ENCODE measurements at regions not wholly inside any gene's neighbourhood (a gene's known extent, or its start where the extent isn't known, plus 50 kb on each side); places are given as distances from the start of the nearest gene placed in this dataset.

DNA sequence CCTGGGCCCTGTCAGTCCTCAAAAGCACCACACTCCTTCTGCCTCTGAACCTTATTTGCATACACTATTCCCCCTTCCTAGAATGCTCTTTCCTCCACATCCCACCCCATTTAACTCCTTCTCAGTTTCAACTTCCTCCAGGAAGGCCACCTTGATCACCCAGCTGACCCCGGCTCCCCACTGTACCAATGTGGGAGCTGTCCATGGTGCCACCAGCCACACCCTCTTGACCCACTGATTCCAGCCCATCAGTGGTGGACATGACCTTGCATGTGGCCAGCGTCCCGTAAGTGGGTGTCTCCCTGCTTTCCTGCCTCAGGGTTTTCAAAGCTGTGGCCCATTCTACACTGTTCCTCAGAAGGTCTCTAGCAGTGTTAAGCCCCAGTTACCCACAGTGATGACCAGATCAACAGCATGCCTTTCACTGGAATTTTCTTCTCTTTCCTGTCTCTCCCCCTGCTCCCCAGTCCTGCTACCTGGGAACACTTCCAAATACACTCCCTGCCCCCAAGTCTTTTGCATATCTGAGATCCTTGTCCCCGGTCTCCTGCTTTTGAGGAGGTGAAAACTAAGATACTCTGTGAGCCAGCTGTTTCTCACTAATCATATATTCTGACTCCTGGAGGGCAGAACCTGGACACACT lies 346.6 kb downstream of the MN1 start:
- Histone ChIP-seq H3K27me3 (ENCODE audit: control insufficient read depth, insufficient read depth, low read length) (no peaks in the 10 kb centered on the region), H3K9me3 (replicated peaks; ENCODE audit: low read length) (no peaks in the 10 kb centered on the region), H3K4me2 (ENCODE audit: low read length) (no peak overlapping the region), H3K4me3 (ENCODE audit: low read length) (no peak overlapping the region), H3K9ac (ENCODE audit: low read depth, low read length) (no peak overlapping the region), H3K4me1 (ENCODE audit: control insufficient read depth, insufficient read depth, low read length) (peaks cover 22% of the 10 kb centered on the region), H3K36me3 (ENCODE audit: insufficient read depth, low read length) (no peaks in the 10 kb centered on the region)

DNA sequence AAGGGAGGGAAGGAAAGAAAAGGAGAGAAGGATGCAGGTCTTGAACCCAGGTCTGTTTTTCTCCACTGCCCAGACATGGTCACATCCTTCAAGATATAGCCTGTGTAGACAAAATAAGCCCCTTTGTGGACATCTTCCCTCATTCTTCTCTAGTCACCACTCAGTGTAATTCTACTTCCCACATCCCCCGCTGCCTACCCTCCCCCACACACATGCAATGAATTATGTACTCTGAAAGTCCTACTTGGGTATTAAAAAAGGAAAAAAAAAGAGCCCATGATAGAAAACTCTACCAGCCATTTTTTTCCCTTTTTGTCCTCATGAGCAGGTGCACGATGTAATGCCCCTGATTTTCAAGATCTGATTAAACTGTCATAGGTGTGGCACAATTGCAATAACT lies 346.0 kb downstream of the MN1 start:
- peaks cover 25% of the 10 kb centered on the region for H3K4me1 ChIP-seq (ENCODE audit: control insufficient read depth, insufficient read depth, low read length)
- no peaks in the 10 kb centered on the region for H3K9me3 ChIP-seq (replicated peaks; ENCODE audit: low read length)
- H3K4me3 ChIP-seq (ENCODE audit: low read length): no peak overlapping the region
- H3K36me3 ChIP-seq (ENCODE audit: insufficient read depth, low read length): no peaks in the 10 kb centered on the region
- H3K9ac ChIP-seq (ENCODE audit: low read depth, low read length): no peak overlapping the region
- H3K4me2 ChIP-seq (ENCODE audit: low read length): no peak overlapping the region
- no peaks in the 10 kb centered on the region for H3K27me3 ChIP-seq (ENCODE audit: control insufficient read depth, insufficient read depth, low read length)

DNA sequence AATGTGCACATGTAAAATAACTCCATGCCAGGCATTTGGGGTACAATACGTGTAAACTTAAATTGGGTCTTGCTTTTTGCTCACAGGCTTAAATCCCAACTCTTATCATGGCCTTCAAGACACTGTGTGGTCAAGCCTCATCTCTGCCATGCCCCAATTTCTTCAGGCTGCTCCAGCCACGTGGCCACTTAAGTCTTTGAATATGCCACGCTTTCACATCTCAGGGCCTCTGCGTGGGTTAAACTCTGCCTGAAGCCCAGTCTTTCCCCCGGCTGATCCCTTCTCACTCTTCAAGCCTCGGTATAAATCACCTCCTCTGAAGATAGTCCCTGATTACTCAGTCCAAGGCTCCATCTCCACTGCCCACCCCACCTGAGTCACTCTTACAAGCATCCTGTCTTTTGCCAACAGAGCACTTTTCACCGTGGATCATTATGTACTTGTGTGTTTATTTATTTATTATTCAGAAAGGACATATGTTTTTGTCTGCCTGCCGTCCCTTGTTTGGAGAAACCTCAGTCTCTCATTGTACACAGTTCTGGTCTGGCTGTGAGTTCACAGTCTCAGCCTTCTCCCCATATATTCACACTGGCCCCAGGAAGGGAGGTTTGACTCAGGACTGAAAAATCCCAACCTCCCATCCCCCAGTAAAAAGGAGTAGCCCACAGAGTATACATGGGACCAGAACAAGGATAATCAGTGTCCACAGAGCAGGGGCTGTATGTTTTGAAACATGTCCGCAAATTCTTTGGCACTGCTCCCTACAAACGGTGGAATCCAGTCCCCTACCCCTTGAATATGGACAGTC lies 344.7 kb downstream of the MN1 start:
- Histone ChIP-seq H3K27me3 (ENCODE audit: control insufficient read depth, insufficient read depth, low read length) (no peaks in the 10 kb centered on the region), H3K9me3 (replicated peaks; ENCODE audit: low read length) (no peaks in the 10 kb centered on the region), H3K4me2 (ENCODE audit: low read length) (peak overlapping the region; percentile 58), H3K36me3 (ENCODE audit: insufficient read depth, low read length) (no peaks in the 10 kb centered on the region), H3K9ac (ENCODE audit: low read depth, low read length) (peak overlapping the region; percentile 61), H3K4me1 (ENCODE audit: control insufficient read depth, insufficient read depth, low read length) (peaks cover 38% of the 10 kb centered on the region), H3K4me3 (ENCODE audit: low read length) (peak overlapping the region; percentile 28)

DNA sequence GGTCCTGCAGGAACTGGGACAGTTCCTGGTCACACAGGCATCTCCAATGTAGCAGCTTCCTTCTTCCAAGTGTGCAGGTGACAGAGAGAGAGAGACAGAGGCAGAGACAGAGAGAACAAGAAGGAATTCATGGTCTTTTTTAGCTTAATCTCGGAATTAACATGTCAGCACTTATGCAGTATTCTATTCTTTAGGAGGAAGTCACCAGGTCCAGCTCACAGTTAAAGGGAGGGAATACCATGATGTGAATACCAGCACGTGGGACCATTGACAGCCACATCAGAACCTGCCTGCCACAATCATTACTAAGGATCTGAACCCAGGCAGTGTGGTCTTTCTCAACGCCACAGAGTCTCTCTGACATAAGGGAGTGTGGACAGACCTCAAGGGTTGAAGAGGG lies 341.6 kb downstream of the MN1 start:
- H3K9me3 ChIP-seq (replicated peaks; ENCODE audit: low read length): no peaks in the 10 kb centered on the region
- no peaks in the 10 kb centered on the region for H3K27me3 ChIP-seq (ENCODE audit: control insufficient read depth, insufficient read depth, low read length)
- H3K4me3 ChIP-seq (ENCODE audit: low read length): no peak overlapping the region
- peaks cover 44% of the 10 kb centered on the region for H3K4me1 ChIP-seq (ENCODE audit: control insufficient read depth, insufficient read depth, low read length)
- no peak overlapping the region for H3K4me2 ChIP-seq (ENCODE audit: low read length)
- no peak overlapping the region for H3K9ac ChIP-seq (ENCODE audit: low read depth, low read length)
- H3K36me3 ChIP-seq (ENCODE audit: insufficient read depth, low read length): no peaks in the 10 kb centered on the region

DNA sequence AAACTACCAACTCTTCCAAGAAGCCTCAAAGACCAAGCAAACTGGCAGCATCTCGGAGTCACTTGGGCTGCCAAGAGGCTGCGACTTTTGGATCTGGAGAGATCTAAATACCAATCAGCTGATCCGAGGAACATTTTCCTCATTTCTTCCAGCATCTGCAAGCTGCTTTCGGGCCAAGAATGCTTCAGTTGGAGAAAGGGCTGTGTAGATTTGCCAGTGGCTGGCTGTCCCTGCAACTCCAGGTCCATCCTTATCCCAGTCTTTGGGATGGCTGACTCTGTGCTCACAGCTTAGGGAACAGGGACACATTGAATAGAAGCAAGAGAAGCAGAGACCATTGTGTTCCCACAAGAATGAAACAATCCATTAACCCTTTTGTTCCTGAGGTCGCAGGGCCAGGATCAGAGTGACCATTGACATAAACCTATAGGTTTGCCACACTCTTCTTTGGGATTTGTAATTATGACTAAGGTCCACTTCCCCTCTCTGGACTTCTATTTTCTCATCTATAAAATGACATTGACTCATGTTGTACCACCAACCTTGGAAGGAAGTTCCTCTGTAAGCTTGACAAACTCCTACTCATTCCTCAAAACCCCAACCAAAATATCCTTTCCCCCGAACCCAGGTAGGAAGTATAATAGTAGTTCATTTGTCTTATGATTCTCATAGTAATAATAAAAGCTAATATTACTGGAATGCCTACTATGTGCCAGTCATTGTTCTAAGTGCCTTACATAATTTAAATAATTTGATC lies 340.8 kb downstream of the MN1 start:
- Histone ChIP-seq H3K4me1 (ENCODE audit: control insufficient read depth, insufficient read depth, low read length) (peaks cover 44% of the 10 kb centered on the region), H3K9ac (ENCODE audit: low read depth, low read length) (peak overlapping the region; percentile 11), H3K9me3 (replicated peaks; ENCODE audit: low read length) (no peaks in the 10 kb centered on the region)

DNA sequence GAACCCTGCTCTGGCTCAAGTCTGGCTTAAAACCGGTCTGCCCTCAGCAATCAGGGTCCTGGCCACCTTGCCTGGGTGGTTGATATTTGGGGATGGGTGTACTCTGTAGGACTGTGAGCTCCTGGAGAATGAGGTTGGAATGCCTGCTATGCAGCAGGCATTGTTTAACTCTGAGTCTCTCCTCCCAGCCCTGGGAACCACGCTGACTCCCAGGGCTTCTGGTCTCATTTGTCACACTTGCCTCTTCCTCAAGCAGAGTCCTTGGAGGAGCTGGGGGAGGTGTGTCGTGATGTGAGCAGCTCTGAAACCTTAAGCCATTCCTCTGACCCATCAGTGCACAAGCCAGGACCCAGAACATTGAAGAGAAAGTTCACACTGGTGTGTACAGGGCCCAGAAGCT lies 340.1 kb downstream of the MN1 start:
- Histone ChIP-seq H3K36me3 (ENCODE audit: insufficient read depth, low read length) (no peaks in the 10 kb centered on the region), H3K9me3 (replicated peaks; ENCODE audit: low read length) (no peaks in the 10 kb centered on the region), H3K4me1 (ENCODE audit: control insufficient read depth, insufficient read depth, low read length) (peaks cover 40% of the 10 kb centered on the region), H3K4me3 (ENCODE audit: low read length) (no peak overlapping the region), H3K27me3 (ENCODE audit: control insufficient read depth, insufficient read depth, low read length) (no peaks in the 10 kb centered on the region), H3K9ac (ENCODE audit: low read depth, low read length) (peak overlapping the region; percentile 55), H3K4me2 (ENCODE audit: low read length) (peak overlapping the region; percentile 9)

More for the DNA sequence above, 340.8 kb downstream of the MN1 start:
- Histone ChIP-seq H3K36me3 (ENCODE audit: insufficient read depth, low read length) (no peaks in the 10 kb centered on the region), H3K27me3 (ENCODE audit: control insufficient read depth, insufficient read depth, low read length) (no peaks in the 10 kb centered on the region), H3K4me2 (ENCODE audit: low read length) (peak overlapping the region; percentile 1), H3K4me3 (ENCODE audit: low read length) (no peak overlapping the region)

DNA sequence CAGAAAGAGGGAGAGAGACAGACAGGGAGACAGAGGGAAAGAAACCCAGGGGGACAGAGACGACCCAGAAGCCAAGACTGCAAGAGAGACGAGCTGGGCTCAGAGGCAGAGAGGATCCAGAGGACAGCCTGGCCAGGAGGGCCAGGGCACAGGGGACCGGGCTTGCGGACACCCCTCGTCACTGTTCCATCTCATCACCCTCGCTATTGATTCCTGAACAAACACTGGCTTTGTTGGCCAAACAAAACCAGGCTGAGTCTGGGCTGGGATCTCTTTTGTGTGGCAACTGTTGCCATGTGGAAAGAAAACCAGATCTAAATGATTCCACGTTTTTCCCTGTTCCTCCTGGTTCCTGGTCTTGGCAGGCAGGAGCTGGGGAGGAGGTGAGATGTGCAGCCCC lies 339.4 kb downstream of the MN1 start:
- H3K27me3 ChIP-seq (ENCODE audit: control insufficient read depth, insufficient read depth, low read length): no peaks in the 10 kb centered on the region
- H3K4me2 ChIP-seq (ENCODE audit: low read length): no peak overlapping the region
- peak overlapping the region; percentile 55 for H3K9ac ChIP-seq (ENCODE audit: low read depth, low read length)
- H3K4me3 ChIP-seq (ENCODE audit: low read length): no peak overlapping the region
- no peaks in the 10 kb centered on the region for H3K9me3 ChIP-seq (replicated peaks; ENCODE audit: low read length)
- no peaks in the 10 kb centered on the region for H3K36me3 ChIP-seq (ENCODE audit: insufficient read depth, low read length)
- peaks cover 33% of the 10 kb centered on the region for H3K4me1 ChIP-seq (ENCODE audit: control insufficient read depth, insufficient read depth, low read length)

DNA sequence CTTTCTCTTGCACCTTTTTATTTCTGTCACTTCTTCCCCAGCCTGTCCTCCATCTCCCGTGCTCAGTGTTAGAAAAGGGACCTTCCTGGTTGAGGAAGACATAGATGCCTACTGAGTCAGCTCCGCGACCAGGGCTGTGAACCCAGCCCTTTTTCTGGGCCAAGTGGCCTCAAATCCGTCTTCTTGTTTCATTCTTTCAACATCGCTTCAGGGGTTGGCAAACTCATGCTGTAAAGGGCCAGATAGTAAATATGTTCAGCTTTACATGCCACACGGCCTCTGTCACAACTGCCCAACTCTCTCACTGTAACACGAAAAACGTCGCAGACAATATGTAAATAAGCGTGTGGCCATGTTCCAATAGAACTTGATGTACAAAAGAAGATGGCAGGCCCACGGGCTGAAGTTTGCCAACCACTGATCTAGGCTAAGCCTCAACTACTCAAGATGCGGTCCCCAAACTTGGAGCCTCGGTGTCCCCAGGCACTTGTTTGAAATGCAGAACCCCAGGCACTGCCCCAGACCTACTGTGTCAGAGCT lies 338.4 kb downstream of the MN1 start:
- Histone ChIP-seq H3K36me3 (ENCODE audit: insufficient read depth, low read length) (no peaks in the 10 kb centered on the region), H3K4me3 (ENCODE audit: low read length) (no peak overlapping the region), H3K27me3 (ENCODE audit: control insufficient read depth, insufficient read depth, low read length) (no peaks in the 10 kb centered on the region), H3K9ac (ENCODE audit: low read depth, low read length) (no peak overlapping the region), H3K4me1 (ENCODE audit: control insufficient read depth, insufficient read depth, low read length) (peaks cover 23% of the 10 kb centered on the region), H3K4me2 (ENCODE audit: low read length) (no peak overlapping the region), H3K9me3 (replicated peaks; ENCODE audit: low read length) (no peaks in the 10 kb centered on the region)

DNA sequence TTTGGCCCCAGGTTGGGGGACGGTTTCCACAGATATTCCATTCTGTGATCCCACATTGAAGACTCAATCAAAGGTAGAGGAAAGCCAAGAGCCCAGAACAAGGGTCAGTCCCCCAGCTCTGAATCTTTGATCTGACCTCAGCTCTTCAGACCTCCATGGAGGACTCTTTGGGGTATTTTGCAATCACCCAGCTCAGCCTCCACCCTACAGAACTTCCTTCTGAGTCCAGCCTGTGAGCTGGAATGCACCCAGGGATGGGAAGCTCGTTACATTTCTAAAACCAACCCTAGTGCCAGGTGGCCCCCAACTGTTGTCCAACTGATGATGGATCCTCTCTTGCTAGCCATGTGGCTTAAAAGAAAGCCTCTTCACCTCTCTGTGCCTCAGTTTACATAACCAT lies 335.3 kb downstream of the MN1 start:
- no peaks in the 10 kb centered on the region for H3K36me3 ChIP-seq (ENCODE audit: insufficient read depth, low read length)
- no peak overlapping the region for H3K4me3 ChIP-seq (ENCODE audit: low read length)
- no peak overlapping the region for H3K4me2 ChIP-seq (ENCODE audit: low read length)
- H3K4me1 ChIP-seq (ENCODE audit: control insufficient read depth, insufficient read depth, low read length): peaks cover 13% of the 10 kb centered on the region
- no peak overlapping the region for H3K9ac ChIP-seq (ENCODE audit: low read depth, low read length)
- peaks cover 3% of the 10 kb centered on the region for H3K27me3 ChIP-seq (ENCODE audit: control insufficient read depth, insufficient read depth, low read length)
- H3K9me3 ChIP-seq (replicated peaks; ENCODE audit: low read length): no peaks in the 10 kb centered on the region

DNA sequence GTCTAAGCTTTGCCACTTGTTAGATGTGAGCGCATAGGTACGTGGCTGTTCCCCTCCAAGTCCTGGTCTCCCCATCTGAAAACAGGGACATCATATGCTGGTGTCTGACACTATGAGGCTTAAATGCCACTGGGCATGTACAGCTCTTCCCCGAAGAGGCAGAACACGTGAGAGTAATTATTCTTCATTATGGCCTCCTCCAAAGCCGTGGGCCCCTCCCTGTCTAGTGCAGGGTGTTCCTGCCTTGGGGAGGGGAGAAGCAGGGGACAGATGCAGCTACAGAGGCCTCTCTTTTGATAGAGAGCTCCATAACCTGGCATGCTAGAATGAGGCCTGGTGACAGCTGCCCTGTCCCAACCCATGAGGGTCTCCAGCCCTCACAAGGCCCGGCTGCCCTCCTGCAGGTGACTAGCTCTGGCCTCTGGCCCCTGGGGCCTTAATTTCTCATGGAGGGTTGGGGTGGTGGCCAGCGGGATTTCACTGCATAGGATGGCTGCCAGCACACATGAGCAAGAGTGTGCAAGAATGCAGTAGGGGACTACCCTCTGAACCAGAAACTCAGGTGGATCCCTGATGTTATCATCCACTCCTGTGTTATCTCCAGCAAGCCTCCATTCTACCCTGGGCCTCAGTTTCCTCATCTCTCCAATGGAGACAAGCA lies 334.6 kb downstream of the MN1 start:
- Histone ChIP-seq H3K4me1 (ENCODE audit: control insufficient read depth, insufficient read depth, low read length) (peaks cover 6% of the 10 kb centered on the region), H3K9me3 (replicated peaks; ENCODE audit: low read length) (no peaks in the 10 kb centered on the region), H3K27me3 (ENCODE audit: control insufficient read depth, insufficient read depth, low read length) (peaks cover 3% of the 10 kb centered on the region), H3K9ac (ENCODE audit: low read depth, low read length) (no peak overlapping the region), H3K4me2 (ENCODE audit: low read length) (no peak overlapping the region), H3K4me3 (ENCODE audit: low read length) (no peak overlapping the region), H3K36me3 (ENCODE audit: insufficient read depth, low read length) (no peaks in the 10 kb centered on the region)

DNA sequence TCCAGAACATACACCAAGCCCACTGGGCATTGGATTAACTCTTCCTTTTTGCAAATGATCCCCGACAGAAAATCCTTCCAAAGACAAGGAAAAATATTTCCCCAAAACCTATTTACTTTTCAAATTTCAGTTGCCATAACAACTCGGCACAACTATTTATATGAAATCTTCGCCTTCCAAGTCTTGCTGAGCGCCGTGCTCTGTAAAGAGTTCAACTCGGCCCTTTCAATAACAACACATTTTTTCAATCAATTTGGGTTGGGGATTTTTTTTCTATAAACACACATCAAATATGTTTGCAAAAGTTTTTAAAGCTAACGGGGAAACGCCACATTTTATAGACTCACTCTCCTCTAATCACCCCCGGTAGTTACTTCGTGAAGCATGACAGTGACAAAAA lies 333.8 kb downstream of the MN1 start:
- Histone ChIP-seq H3K9me3 (replicated peaks; ENCODE audit: low read length) (no peaks in the 10 kb centered on the region), H3K4me3 (ENCODE audit: low read length) (no peak overlapping the region), H3K9ac (ENCODE audit: low read depth, low read length) (no peak overlapping the region), H3K4me1 (ENCODE audit: control insufficient read depth, insufficient read depth, low read length) (no peaks in the 10 kb centered on the region), H3K27me3 (ENCODE audit: control insufficient read depth, insufficient read depth, low read length) (peaks cover 3% of the 10 kb centered on the region), H3K4me2 (ENCODE audit: low read length) (no peak overlapping the region), H3K36me3 (ENCODE audit: insufficient read depth, low read length) (no peaks in the 10 kb centered on the region)

All from skeletal muscle satellite cell (primary cell).